Astrocyte (in vitro differentiated cells and primary cell): ENCODE measurements at regions not wholly inside any gene's neighbourhood (a gene's known extent, or its start where the extent isn't known, plus 50 kb on each side); places are given as distances from the start of the nearest gene placed in this dataset.

Experiments
- DNase-seq: peaks from one replicate; pipeline ENCODE4 v3.0.0-alpha.2; 2010; ENCODE audit warnings: low read depth
- FAIRE-seq: peaks from 2 replicates; lab custom pipeline; 2011; peaks lifted over from hg19 to GRCh38; lab: Jason Lieb, UNC
- H2AFZ ChIP-seq: 2 replicates; pipeline ENCODE4 v1.6.0; 2012; ENCODE audit warnings: low read depth, low read length, inconsistent platforms
- H3K27ac ChIP-seq: 2 replicates; pipeline ENCODE4 v1.5.1; 2011; ENCODE audit warnings: low read depth, low read length, inconsistent platforms
- H3K27me3 ChIP-seq: 2 replicates; pipeline ENCODE4 v1.6.0; 2011; ENCODE audit warnings: low read length, inconsistent platforms; ENCODE audit not compliant: insufficient read depth
- H3K36me3 ChIP-seq: 2 replicates; pipeline ENCODE4 v1.5.1; 2011; ENCODE audit warnings: low read length, inconsistent platforms; ENCODE audit not compliant: insufficient read depth
- H3K4me1 ChIP-seq: 2 replicates; pipeline ENCODE4 v1.5.1; 2011; ENCODE audit warnings: low read length, inconsistent platforms; ENCODE audit not compliant: insufficient read depth
- H3K4me2 ChIP-seq: 2 replicates; pipeline ENCODE4 v1.6.0; 2012; ENCODE audit warnings: low read length, inconsistent platforms
- H3K4me3 ChIP-seq: 2 replicates; pipeline ENCODE4 v1.5.1; 2011; ENCODE audit warnings: low read depth, mild to moderate bottlenecking, low read length, inconsistent platforms; ENCODE audit not compliant: insufficient read depth
- H3K79me2 ChIP-seq: 2 replicates; pipeline ENCODE4 v1.6.0; 2012; ENCODE audit warnings: mild to moderate bottlenecking, low read length, inconsistent platforms; ENCODE audit not compliant: insufficient read depth
- H3K9ac ChIP-seq: 2 replicates; pipeline ENCODE4 v1.6.0; 2012; ENCODE audit warnings: mild to moderate bottlenecking, low read length, inconsistent platforms
- H3K9me3 ChIP-seq: 2 replicates; pipeline ENCODE4 v1.5.1; 2012; ENCODE audit warnings: low read depth, mild to moderate bottlenecking, low read length, inconsistent platforms; ENCODE audit not compliant: insufficient read depth
- H4K20me1 ChIP-seq: 2 replicates; pipeline ENCODE4 v1.6.0; 2012; ENCODE audit warnings: low read length, inconsistent platforms; ENCODE audit not compliant: insufficient read depth
- H3K27ac Mint-ChIP-seq: one replicate; pipeline ENCODE4 v1.8.0; 2021; ENCODE audit warnings: mild to moderate bottlenecking, mixed read lengths; ENCODE audit not compliant: unreplicated experiment
- H3K27me3 Mint-ChIP-seq: one replicate; pipeline ENCODE4 v1.8.0; 2021; ENCODE audit warnings: low read depth, mixed read lengths; ENCODE audit not compliant: unreplicated experiment
- H3K36me3 Mint-ChIP-seq: one replicate; pipeline ENCODE4 v1.8.0; 2021; ENCODE audit warnings: low read depth, mixed read lengths; ENCODE audit not compliant: unreplicated experiment
- H3K4me1 Mint-ChIP-seq: one replicate; pipeline ENCODE4 v1.8.0; 2021; ENCODE audit warnings: low read depth, mixed read lengths; ENCODE audit not compliant: unreplicated experiment
- H3K4me3 Mint-ChIP-seq: one replicate; pipeline ENCODE4 v1.8.0; 2021; ENCODE audit warnings: mild to moderate bottlenecking, moderate library complexity, mixed read lengths; ENCODE audit not compliant: unreplicated experiment
- H3K9me3 Mint-ChIP-seq: one replicate; pipeline ENCODE4 v1.8.0; 2021; ENCODE audit warnings: mild to moderate bottlenecking, mixed read lengths; ENCODE audit not compliant: unreplicated experiment
- CTCF ChIP-seq: IDR thresholded peaks from 2 replicates; pipeline ENCODE4 v1.5.1; 2011; ENCODE audit warnings: low read depth, mild to moderate bottlenecking, inconsistent platforms, low read length, moderate library complexity; ENCODE audit not compliant: insufficient read depth
- EZH2 ChIP-seq: IDR thresholded peaks from 2 replicates; pipeline ENCODE4 v1.6.1; 2012; ENCODE audit warnings: mild to moderate bottlenecking, low read length, inconsistent platforms; ENCODE audit not compliant: insufficient read depth

- Histone ChIP-seq H3K4me2 (no peak overlapping the region), H3K4me3 (no peak overlapping the region), H3K9ac (no peak overlapping the region), H4K20me1 (no peaks in the 10 kb centered on the region), H3K79me2 (no peaks in the 10 kb centered on the region), H3K9me3 (no peaks in the 10 kb centered on the region), H2AFZ (no peak overlapping the region), H3K4me1 (no peaks in the 10 kb centered on the region), H3K27ac (no peak overlapping the region), H3K36me3 (no peaks in the 10 kb centered on the region), H3K27me3 (no peaks in the 10 kb centered on the region)
- no peaks in the 10 kb centered on the region for H3K27me3 Mint-ChIP-seq
- no peak for DNase-seq
- FAIRE-seq = no peak
- TF ChIP-seq EZH2 (no peak), CTCF (no peak)
- H3K36me3 Mint-ChIP-seq = no peaks in the 10 kb centered on the region
- H3K4me3 Mint-ChIP-seq = no peak overlapping the region
- H3K27ac Mint-ChIP-seq = no peak overlapping the region
- H3K4me1 Mint-ChIP-seq = no peaks in the 10 kb centered on the region
- H3K9me3 Mint-ChIP-seq = no peaks in the 10 kb centered on the region
Measured at GRCh38 chr16:54707813-54708212, 222.9 kb upstream of the IRX5 start.

- DNase-seq (no peak), FAIRE-seq (no peak)
- no peaks in the 10 kb centered on the region for H4K20me1 ChIP-seq
- no peaks in the 10 kb centered on the region for H3K36me3 ChIP-seq
- TF ChIP-seq EZH2 = no peak
- no peak for TF ChIP-seq CTCF
- Mint-ChIP-seq H3K4me3 (no peak overlapping the region), H3K27me3 (no peaks in the 10 kb centered on the region), H3K4me1 (no peaks in the 10 kb centered on the region), H3K9me3 (peaks cover under 1% of the 10 kb centered on the region), H3K36me3 (no peaks in the 10 kb centered on the region), H3K27ac (no peak overlapping the region)
- no peak overlapping the region for H3K9ac ChIP-seq
- H2AFZ ChIP-seq = no peak overlapping the region
- H3K27me3 ChIP-seq = no peaks in the 10 kb centered on the region
- H3K4me1 ChIP-seq = no peaks in the 10 kb centered on the region
- H3K4me3 ChIP-seq = no peak overlapping the region
- H3K9me3 ChIP-seq = no peaks in the 10 kb centered on the region
- H3K27ac ChIP-seq = no peak overlapping the region
- no peak overlapping the region for H3K4me2 ChIP-seq
- H3K79me2 ChIP-seq = no peaks in the 10 kb centered on the region
Measured at GRCh38 chr16:54706406-54706805, 224.3 kb upstream of the IRX5 start.

- no peaks in the 10 kb centered on the region for H4K20me1 ChIP-seq
- H3K9ac ChIP-seq = no peak overlapping the region
- no peaks in the 10 kb centered on the region for H3K36me3 ChIP-seq
- no peak overlapping the region for H3K4me3 Mint-ChIP-seq
- H3K27me3 ChIP-seq = no peaks in the 10 kb centered on the region
- no peak overlapping the region for H2AFZ ChIP-seq
- peaks cover 3% of the 10 kb centered on the region for H3K9me3 Mint-ChIP-seq
- no peaks in the 10 kb centered on the region for H3K79me2 ChIP-seq
- H3K4me1 Mint-ChIP-seq = no peaks in the 10 kb centered on the region
- TF ChIP-seq CTCF = no peak
- TF ChIP-seq EZH2 = no peak
- no peaks in the 10 kb centered on the region for H3K36me3 Mint-ChIP-seq
- no peaks in the 10 kb centered on the region for H3K4me1 ChIP-seq
- H3K9me3 ChIP-seq = no peaks in the 10 kb centered on the region
- DNase-seq (no peak), FAIRE-seq (no peak)
- no peak overlapping the region for H3K27ac ChIP-seq
- H3K4me2 ChIP-seq = no peak overlapping the region
- H3K27me3 Mint-ChIP-seq = peaks cover 3% of the 10 kb centered on the region
- no peak overlapping the region for H3K4me3 ChIP-seq
- no peak overlapping the region for H3K27ac Mint-ChIP-seq
Measured at GRCh38 chr16:54703339-54703738, 227.3 kb upstream of the IRX5 start.
